Suprapubic skin (tissue), 4 donors: ENCODE measurements at regions not wholly inside any gene's neighbourhood (a gene's known extent, or its start where the extent isn't known, plus 50 kb on each side); places are given as distances from the start of the nearest gene placed in this dataset.

Experiments
- EP300 ChIP-seq: sonication (generic); formaldehyde crosslinking; IDR thresholded peaks from one replicate; pipeline ENCODE4 v1.6.1; 2017; ENCODE audit warnings: antibody characterized with exemption
- POLR2A ChIP-seq, 2 donors: fragments of 450-650 bp; IDR thresholded peaks; one replicate each; pipeline ENCODE4 v1.6.1; 2017; ENCODE audit warnings: antibody characterized with exemption in 2 of 2, mild to moderate bottlenecking in 2 of 2, moderate library complexity in 2 of 2
- POLR2AphosphoS5 ChIP-seq, 3 donors: sonication (generic); formaldehyde crosslinking; IDR thresholded peaks; one replicate each; pipeline ENCODE4 v1.6.1; 2017; ENCODE audit warnings: antibody characterized with exemption in 3 of 3
- TF ChIP-seq, protein P1 (sequence below), 2 donors: fragments of 200-600 bp in 1 of 2; fragments of 450-650 bp in 1 of 2; sonication (generic) in 1 of 2; IDR thresholded peaks; one replicate each; pipeline ENCODE4 v1.5.1; 2016 to 2019; ENCODE audit warnings: antibody characterized with exemption in 2 of 2, mild to moderate bottlenecking in 1 of 2, moderate library complexity in 1 of 2

DNA sequence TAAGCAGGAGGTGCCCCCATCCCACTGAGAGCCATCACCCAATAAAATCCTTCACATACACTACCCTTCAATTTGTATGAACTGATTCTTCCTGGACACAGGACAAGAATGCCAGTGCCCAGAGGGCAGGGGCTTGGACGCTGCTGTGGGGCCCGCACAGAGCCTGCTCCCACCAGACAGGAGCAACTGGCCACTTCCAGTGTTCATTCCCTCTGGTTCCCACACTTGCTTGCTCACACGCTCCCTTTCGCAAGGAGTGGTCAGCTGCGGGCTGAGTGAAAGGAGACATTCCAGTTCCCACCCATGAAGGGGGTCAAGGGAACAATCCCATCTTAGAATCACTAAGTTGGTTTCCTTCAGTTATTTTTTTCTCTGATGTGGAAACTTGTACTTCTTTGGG, 314.5 kb upstream of the ACO1 start:
- TF ChIP-seq, protein P1, sequence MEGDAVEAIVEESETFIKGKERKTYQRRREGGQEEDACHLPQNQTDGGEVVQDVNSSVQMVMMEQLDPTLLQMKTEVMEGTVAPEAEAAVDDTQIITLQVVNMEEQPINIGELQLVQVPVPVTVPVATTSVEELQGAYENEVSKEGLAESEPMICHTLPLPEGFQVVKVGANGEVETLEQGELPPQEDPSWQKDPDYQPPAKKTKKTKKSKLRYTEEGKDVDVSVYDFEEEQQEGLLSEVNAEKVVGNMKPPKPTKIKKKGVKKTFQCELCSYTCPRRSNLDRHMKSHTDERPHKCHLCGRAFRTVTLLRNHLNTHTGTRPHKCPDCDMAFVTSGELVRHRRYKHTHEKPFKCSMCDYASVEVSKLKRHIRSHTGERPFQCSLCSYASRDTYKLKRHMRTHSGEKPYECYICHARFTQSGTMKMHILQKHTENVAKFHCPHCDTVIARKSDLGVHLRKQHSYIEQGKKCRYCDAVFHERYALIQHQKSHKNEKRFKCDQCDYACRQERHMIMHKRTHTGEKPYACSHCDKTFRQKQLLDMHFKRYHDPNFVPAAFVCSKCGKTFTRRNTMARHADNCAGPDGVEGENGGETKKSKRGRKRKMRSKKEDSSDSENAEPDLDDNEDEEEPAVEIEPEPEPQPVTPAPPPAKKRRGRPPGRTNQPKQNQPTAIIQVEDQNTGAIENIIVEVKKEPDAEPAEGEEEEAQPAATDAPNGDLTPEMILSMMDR (IDR thresholded peaks at IDR 0.05) = no peak
- no peak for TF ChIP-seq POLR2AphosphoS5 (IDR thresholded peaks at IDR 0.05)
- TF ChIP-seq POLR2A (IDR thresholded peaks at IDR 0.05) = no peak
- no peak for TF ChIP-seq EP300
